WTC11 (cell line): ENCODE measurements at regions not wholly inside any gene's neighbourhood (a gene's known extent, or its start where the extent isn't known, plus 50 kb on each side); places are given as distances from the start of the nearest gene placed in this dataset.

ENCODE experiments used
- ATAC-seq: fragments of 200-7000 bp; cut with Tn5 transposase; 2 replicates; pipeline ENCODE4 v1.10.0; 2021; ENCODE audit warnings: mild to moderate bottlenecking, moderate library complexity
- CTCF ChIA-PET: fragments of 300-600 bp; sonication (Branson Sonifier 250); formaldehyde crosslinking; loops from one replicate; lab custom pipeline; 2021; ENCODE audit warnings: antibody characterized with exemption; lab: Charles Lee
- POLR2A ChIA-PET: fragments of 350-600 bp; sonication (Branson Sonifier 250); formaldehyde crosslinking; loops from one replicate; lab custom pipeline; 2021; ENCODE audit warnings: antibody characterized with exemption; lab: Charles Lee
- DNase-seq: peaks from one replicate; pipeline ENCODE4 v3.0.0; 2021; ENCODE audit warnings: low spot score
- H3K27ac Mint-ChIP-seq: 2 replicates; pipeline ENCODE4 v1.8.0; 2021; ENCODE audit warnings: mixed read lengths
- H3K27me3 Mint-ChIP-seq: 2 replicates; pipeline ENCODE4 v1.8.0; 2021; ENCODE audit warnings: low read depth, mild to moderate bottlenecking, moderate library complexity, mixed read lengths
- H3K36me3 Mint-ChIP-seq: 2 replicates; pipeline ENCODE4 v1.8.0; 2021; ENCODE audit warnings: mixed read lengths
- H3K4me1 Mint-ChIP-seq: 2 replicates; pipeline ENCODE4 v1.8.0; 2022; ENCODE audit warnings: mixed read lengths
- H3K4me3 Mint-ChIP-seq: 2 replicates; pipeline ENCODE4 v1.8.0; 2021; ENCODE audit warnings: mild to moderate bottlenecking, moderate library complexity, mixed read lengths
- H3K9me3 Mint-ChIP-seq: 2 replicates; pipeline ENCODE4 v1.8.0; 2021; ENCODE audit warnings: mixed read lengths
- CTCF ChIP-seq: fragments of 200-600 bp; IDR thresholded peaks from 2 replicates; pipeline ENCODE4 v1.8.0; 2022; ENCODE audit warnings: antibody characterized with exemption
- NFE2L1 ChIP-seq: sonication (generic); formaldehyde crosslinking; IDR thresholded peaks from 2 replicates; pipeline ENCODE4 v1.8.1; 2023; ENCODE audit warnings: missing genetic modification reagents
- SMAD4 ChIP-seq: sonication (generic); formaldehyde crosslinking; IDR thresholded peaks from 2 replicates; pipeline ENCODE4 v1.8.0; 2022; ENCODE audit warnings: mild to moderate bottlenecking, missing genetic modification reagents
- SP1 ChIP-seq: sonication (generic); formaldehyde crosslinking; conservative IDR thresholded peaks from 2 replicates; pipeline ENCODE4 v1.8.1; 2022; ENCODE audit warnings: missing genetic modification reagents
- ZNF281 ChIP-seq: sonication (generic); formaldehyde crosslinking; IDR thresholded peaks from 2 replicates; pipeline ENCODE4 v1.8.0; 2023; ENCODE audit warnings: mild to moderate bottlenecking, missing genetic modification reagents

GRCh38 chr18:57299931-57300330, 52.4 kb upstream of the ST8SIA3 start (continued):
- TF ChIP-seq ZNF281 (CRISPR knock-in tag) (no peak), NFE2L1 (CRISPR knock-in tag) (no peak)

GRCh38 chr18:57301573-57302559, 50.5 kb upstream of the ST8SIA3 start:
- TF ChIP-seq SP1 (no peak), CTCF (no peak), SMAD4 (no peak)
- ChIA-PET POLR2A (no interaction called here), CTCF (interaction anchor here (0.6 to 0.7 kb wide), 2 partner anchors 145 to 180 kb away, joined by 3 read pairs; no protein-coding TSS in a partner anchor)
- H3K36me3 Mint-ChIP-seq, result no peaks in the 10 kb centered on the region
- ATAC-seq, result peak; percentile 87
- H3K27ac Mint-ChIP-seq, result no peak overlapping the region
- peaks cover 8% of the 10 kb centered on the region for H3K4me1 Mint-ChIP-seq
- no peak overlapping the region for H3K4me3 Mint-ChIP-seq
- no peaks in the 10 kb centered on the region for H3K9me3 Mint-ChIP-seq
- peak; percentile 28 for DNase-seq
- no peaks in the 10 kb centered on the region for H3K27me3 Mint-ChIP-seq
